ENCODE measurements at regions not wholly inside any gene's neighbourhood (a gene's known extent, or its start where the extent isn't known, plus 50 kb on each side); places are given as distances from the start of the nearest gene placed in this dataset.

DNA sequence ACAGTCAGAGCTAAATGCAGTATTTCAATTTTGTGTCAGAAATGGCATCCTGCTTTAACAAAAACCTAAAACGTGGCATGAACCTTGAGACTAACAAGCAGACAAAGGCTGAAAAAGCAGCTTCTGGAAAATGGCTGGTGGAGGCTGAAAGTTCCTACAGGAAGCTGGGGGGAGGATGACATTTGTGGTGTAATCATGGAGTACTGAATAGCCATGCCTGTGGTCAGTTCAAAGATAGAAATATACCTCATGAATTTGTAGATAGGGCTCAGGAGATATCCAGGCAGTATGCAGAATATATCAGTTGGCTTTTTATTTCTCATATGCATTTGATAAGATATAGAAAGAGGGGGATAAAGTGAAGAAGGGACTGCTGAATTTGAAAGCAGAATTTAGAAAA is 181.7 kb downstream of the UQCRFS1 start:
- H3K36me3 ChIP-seq (ENCODE audit: control insufficient read depth, insufficient read depth, low read length): no peaks in the 10 kb centered on the region
- no peaks in the 10 kb centered on the region for H3K27me3 ChIP-seq (ENCODE audit: control insufficient read depth, insufficient read depth, low read length)
- no peak for DNase-seq (ENCODE audit: low read depth)
- no peak for FAIRE-seq
- H3K4me3 ChIP-seq (ENCODE audit: low read depth, low read length): no peak overlapping the region
- TF ChIP-seq, protein P1, sequence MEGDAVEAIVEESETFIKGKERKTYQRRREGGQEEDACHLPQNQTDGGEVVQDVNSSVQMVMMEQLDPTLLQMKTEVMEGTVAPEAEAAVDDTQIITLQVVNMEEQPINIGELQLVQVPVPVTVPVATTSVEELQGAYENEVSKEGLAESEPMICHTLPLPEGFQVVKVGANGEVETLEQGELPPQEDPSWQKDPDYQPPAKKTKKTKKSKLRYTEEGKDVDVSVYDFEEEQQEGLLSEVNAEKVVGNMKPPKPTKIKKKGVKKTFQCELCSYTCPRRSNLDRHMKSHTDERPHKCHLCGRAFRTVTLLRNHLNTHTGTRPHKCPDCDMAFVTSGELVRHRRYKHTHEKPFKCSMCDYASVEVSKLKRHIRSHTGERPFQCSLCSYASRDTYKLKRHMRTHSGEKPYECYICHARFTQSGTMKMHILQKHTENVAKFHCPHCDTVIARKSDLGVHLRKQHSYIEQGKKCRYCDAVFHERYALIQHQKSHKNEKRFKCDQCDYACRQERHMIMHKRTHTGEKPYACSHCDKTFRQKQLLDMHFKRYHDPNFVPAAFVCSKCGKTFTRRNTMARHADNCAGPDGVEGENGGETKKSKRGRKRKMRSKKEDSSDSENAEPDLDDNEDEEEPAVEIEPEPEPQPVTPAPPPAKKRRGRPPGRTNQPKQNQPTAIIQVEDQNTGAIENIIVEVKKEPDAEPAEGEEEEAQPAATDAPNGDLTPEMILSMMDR (IDR thresholded peaks at IDR 0.05; ENCODE audit: insufficient read depth, low read length, severe bottlenecking): no peak

- no peaks in the 10 kb centered on the region for H3K36me3 ChIP-seq (ENCODE audit: control insufficient read depth, insufficient read depth, low read length)
- DNase-seq (ENCODE audit: low read depth) (no peak), FAIRE-seq (no peak)
- TF ChIP-seq, protein P1 (IDR thresholded peaks at IDR 0.05; ENCODE audit: insufficient read depth, low read length, severe bottlenecking): no peak
- H3K27me3 ChIP-seq (ENCODE audit: control insufficient read depth, insufficient read depth, low read length): no peaks in the 10 kb centered on the region
- H3K4me3 ChIP-seq (ENCODE audit: low read depth, low read length): no peak overlapping the region
Observed at GRCh38 chr19:29029268-29029958, 183.5 kb downstream of the UQCRFS1 start.

DNA sequence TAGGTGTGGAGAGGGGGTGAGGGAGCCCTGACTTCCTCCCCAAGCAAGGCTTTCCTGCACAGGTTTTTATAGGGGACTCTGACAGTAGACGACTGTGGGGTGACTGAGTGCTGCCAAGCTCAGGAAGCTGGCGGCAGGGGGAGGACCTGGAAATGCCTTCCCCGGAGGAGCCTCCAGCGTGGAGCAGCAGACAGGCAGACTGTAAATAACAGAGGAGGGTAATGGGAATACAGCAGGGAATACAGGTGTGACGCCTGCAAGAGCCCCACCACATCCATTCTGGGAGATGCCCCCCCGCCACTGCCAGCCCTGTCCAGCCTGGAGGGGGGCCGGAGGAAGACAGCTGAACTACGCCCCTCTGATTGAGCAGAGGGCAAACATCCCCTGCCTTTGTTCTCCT is 190.4 kb downstream of the UQCRFS1 start:
- DNase-seq (ENCODE audit: low read depth) (no peak), FAIRE-seq (no peak)
- Histone ChIP-seq H3K27me3 (ENCODE audit: control insufficient read depth, insufficient read depth, low read length) (no peaks in the 10 kb centered on the region), H3K36me3 (ENCODE audit: control insufficient read depth, insufficient read depth, low read length) (no peaks in the 10 kb centered on the region), H3K4me3 (ENCODE audit: low read depth, low read length) (no peak overlapping the region)
- TF ChIP-seq, protein P1 (IDR thresholded peaks at IDR 0.05; ENCODE audit: insufficient read depth, low read length, severe bottlenecking): no peak

DNA sequence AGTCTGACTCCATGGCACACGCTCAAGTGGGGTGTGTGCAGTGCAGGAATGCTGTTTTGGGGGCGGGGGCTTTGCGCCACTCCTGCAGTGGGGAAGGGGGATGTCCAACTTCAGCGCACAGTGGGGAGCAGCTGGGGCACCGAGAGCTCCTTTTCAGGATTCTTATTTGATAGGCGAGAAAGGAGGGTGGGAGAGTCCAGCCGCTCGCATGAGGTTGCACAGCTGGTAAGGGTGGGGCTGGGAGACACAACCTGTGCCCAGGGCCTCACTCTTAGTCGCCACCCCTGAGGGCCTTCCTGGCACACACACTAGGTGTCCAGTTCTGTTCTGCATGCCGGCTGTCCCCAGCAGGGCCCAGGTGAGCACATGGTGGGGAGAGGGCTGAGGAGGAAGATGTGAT is 190.8 kb downstream of the UQCRFS1 start:
- FAIRE-seq: no peak
- no peak overlapping the region for H3K4me3 ChIP-seq (ENCODE audit: low read depth, low read length)
- H3K27me3 ChIP-seq (ENCODE audit: control insufficient read depth, insufficient read depth, low read length): no peaks in the 10 kb centered on the region
- H3K36me3 ChIP-seq (ENCODE audit: control insufficient read depth, insufficient read depth, low read length): no peaks in the 10 kb centered on the region
- no peak for DNase-seq (ENCODE audit: low read depth)
- TF ChIP-seq, protein P1 (IDR thresholded peaks at IDR 0.05; ENCODE audit: insufficient read depth, low read length, severe bottlenecking): no peak

GRCh38 chr19:29021232-29021916 is 191.6 kb downstream of the UQCRFS1 start:
- DNase-seq (ENCODE audit: low read depth) (no peak), FAIRE-seq (no peak)
- H3K27me3 ChIP-seq (ENCODE audit: control insufficient read depth, insufficient read depth, low read length): no peaks in the 10 kb centered on the region
- TF ChIP-seq, protein P1 (IDR thresholded peaks at IDR 0.05; ENCODE audit: insufficient read depth, low read length, severe bottlenecking): no peak
- no peaks in the 10 kb centered on the region for H3K36me3 ChIP-seq (ENCODE audit: control insufficient read depth, insufficient read depth, low read length)
- no peak overlapping the region for H3K4me3 ChIP-seq (ENCODE audit: low read depth, low read length)

All from bronchial epithelial cell (primary cell).